Ecto neural progenitor cell (in vitro differentiated cells): ENCODE measurements at regions not wholly inside any gene's neighbourhood (a gene's known extent, or its start where the extent isn't known, plus 50 kb on each side); places are given as distances from the start of the nearest gene placed in this dataset.

Source experiments
- DNase-seq: peaks from one replicate; pipeline ENCODE4 v3.0.0-alpha.2; 2018; ENCODE audit warnings: low spot score

- DNase-seq = no peak
Observed at GRCh38 chr16:54512467-54512995, 225.9 kb upstream of the IRX3 start.

- DNase-seq = no peak
Observed at GRCh38 chr16:54511222-54511731, 224.7 kb upstream of the IRX3 start.

GRCh38 chr16:54510685-54511221 is 224.2 kb upstream of the IRX3 start:
- no peak for DNase-seq

GRCh38 chr16:54509456-54509855 is 222.9 kb upstream of the IRX3 start:
- DNase-seq = no peak

- no peak for DNase-seq
Observed at GRCh38 chr16:54508351-54508750, 221.8 kb upstream of the IRX3 start.

- no peak for DNase-seq
Observed at GRCh38 chr16:54506741-54507500, 220.3 kb upstream of the IRX3 start.

GRCh38 chr16:54506214-54506580 is 219.6 kb upstream of the IRX3 start:
- DNase-seq = no peak

- DNase-seq = no peak
Observed at GRCh38 chr16:54505549-54506213, 219.1 kb upstream of the IRX3 start.

GRCh38 chr16:54504372-54504771 is 217.8 kb upstream of the IRX3 start:
- no peak for DNase-seq

GRCh38 chr16:54503856-54504219 is 217.3 kb upstream of the IRX3 start:
- no peak for DNase-seq

GRCh38 chr16:54503011-54503855 is 216.6 kb upstream of the IRX3 start:
- no peak for DNase-seq

- DNase-seq = no peak
Observed at GRCh38 chr16:54501797-54502196, 215.2 kb upstream of the IRX3 start.

GRCh38 chr16:54493594-54493993 is 207.0 kb upstream of the IRX3 start:
- no peak for DNase-seq

- no peak for DNase-seq
Observed at GRCh38 chr16:54493061-54493460, 206.5 kb upstream of the IRX3 start.

GRCh38 chr16:54490112-54490488 is 203.5 kb upstream of the IRX3 start:
- DNase-seq = no peak

- DNase-seq = no peak
Observed at GRCh38 chr16:54489225-54490111, 202.9 kb upstream of the IRX3 start.

- DNase-seq = no peak
Observed at GRCh38 chr16:54488729-54489128, 202.1 kb upstream of the IRX3 start.

GRCh38 chr16:54487933-54488332 is 201.3 kb upstream of the IRX3 start:
- no peak for DNase-seq

- DNase-seq = no peak
Observed at GRCh38 chr16:54484700-54485099, 198.1 kb upstream of the IRX3 start.

- no peak for DNase-seq
Observed at GRCh38 chr16:54482892-54483574, 196.4 kb upstream of the IRX3 start.

GRCh38 chr16:54480429-54480828 is 193.8 kb upstream of the IRX3 start:
- DNase-seq = no peak
